H9 (cell line): ENCODE measurements at regions not wholly inside any gene's neighbourhood (a gene's known extent, or its start where the extent isn't known, plus 50 kb on each side); places are given as distances from the start of the nearest gene placed in this dataset.

ENCODE experiments used
- DNase-seq: peaks from one replicate; pipeline ENCODE4 v3.0.0-alpha.2; 2017
- H2AFZ ChIP-seq: one replicate; pipeline ENCODE4 v1.6.1; 2013; ENCODE audit warnings: mild to moderate bottlenecking, low read length, control low read depth, moderate library complexity
- H2AK5ac ChIP-seq: 2 replicates; pipeline ENCODE4 v1.6.1; 2013; ENCODE audit warnings: low read length, control low read depth, mixed read lengths; ENCODE audit not compliant: insufficient read length
- H2BK120ac ChIP-seq: one replicate; pipeline ENCODE4 v1.6.1; 2013; ENCODE audit warnings: low read depth, mild to moderate bottlenecking, low read length, control low read depth, inconsistent platforms; ENCODE audit not compliant: poor library complexity, severe bottlenecking
- H2BK12ac ChIP-seq: 2 replicates; pipeline ENCODE4 v1.6.1; 2013; ENCODE audit warnings: low read length, control low read depth, mixed read lengths, low read depth; ENCODE audit not compliant: insufficient read length
- H2BK15ac ChIP-seq: 2 replicates; pipeline ENCODE4 v1.6.1; 2013; ENCODE audit warnings: low read depth, low read length, control low read depth
- H2BK20ac ChIP-seq: one replicate; pipeline ENCODE4 v1.6.1; 2013; ENCODE audit warnings: low read depth, mild to moderate bottlenecking, low read length, control low read depth, inconsistent platforms; ENCODE audit not compliant: poor library complexity, severe bottlenecking
- H2BK5ac ChIP-seq: 2 replicates; pipeline ENCODE4 v1.6.1; 2013; ENCODE audit warnings: low read length, control low read depth, mixed read lengths; ENCODE audit not compliant: insufficient read length
- H3K14ac ChIP-seq: 2 replicates; pipeline ENCODE4 v1.6.1; 2013; ENCODE audit warnings: low read length, control low read depth; ENCODE audit not compliant: insufficient read depth
- H3K18ac ChIP-seq: 2 replicates; pipeline ENCODE4 v1.6.1; 2013; ENCODE audit warnings: low read depth, mild to moderate bottlenecking, mixed read lengths, low read length, control low read depth; ENCODE audit not compliant: insufficient read length
- H3K23ac ChIP-seq: 2 replicates; pipeline ENCODE4 v1.6.1; 2013; ENCODE audit warnings: low read length, control low read depth, mixed read lengths, low read depth; ENCODE audit not compliant: insufficient read length
- H3K23me2 ChIP-seq: 2 replicates; pipeline ENCODE4 v1.6.1; 2013; ENCODE audit warnings: low read depth, mild to moderate bottlenecking, mixed read lengths, low read length, control low read depth; ENCODE audit not compliant: insufficient read length, poor library complexity, severe bottlenecking
- H3K27ac ChIP-seq: 2 replicates; pipeline ENCODE4 v1.5.1; 2013; ENCODE audit warnings: low read length, control low read depth, mixed read lengths, low read depth; ENCODE audit not compliant: insufficient read length
- H3K27me3 ChIP-seq: 2 replicates; pipeline ENCODE4 v1.6.1; 2013; ENCODE audit warnings: low read length, control low read depth, inconsistent platforms; ENCODE audit not compliant: insufficient read depth
- H3K4ac ChIP-seq: 2 replicates; pipeline ENCODE4 v1.6.1; 2013; ENCODE audit warnings: low read depth, mild to moderate bottlenecking, control low read depth, inconsistent platforms, low read length, moderate library complexity
- H3K4me1 ChIP-seq: 2 replicates; pipeline ENCODE4 v1.6.1; 2013; ENCODE audit warnings: low read length, control low read depth, inconsistent platforms; ENCODE audit not compliant: insufficient read depth
- H3K4me2 ChIP-seq: 2 replicates; pipeline ENCODE4 v1.6.1; 2013; ENCODE audit warnings: low read length, control low read depth, mixed read lengths; ENCODE audit not compliant: insufficient read length, insufficient read depth
- H3K56ac ChIP-seq: 2 replicates; pipeline ENCODE4 v1.6.1; 2013; ENCODE audit warnings: low read depth, mild to moderate bottlenecking, mixed read lengths, low read length, control low read depth; ENCODE audit not compliant: insufficient read length
- H3K79me1 ChIP-seq: 2 replicates; pipeline ENCODE4 v1.6.1; 2013; ENCODE audit warnings: low read depth, mild to moderate bottlenecking, moderate library complexity, low read length, control low read depth, inconsistent platforms; ENCODE audit not compliant: insufficient read depth, poor library complexity, severe bottlenecking
- H3K79me2 ChIP-seq: 2 replicates; pipeline ENCODE4 v1.6.1; 2013; ENCODE audit warnings: low read length, control low read depth, inconsistent platforms; ENCODE audit not compliant: insufficient read depth
- H3K9ac ChIP-seq: 2 replicates; pipeline ENCODE4 v1.6.1; 2013; ENCODE audit warnings: low read length, control low read depth, mixed read lengths; ENCODE audit not compliant: insufficient read length; ENCODE audit errors: extremely low read depth
- H3K9me3 ChIP-seq: one replicate; pipeline ENCODE4 v1.6.1; 2013; ENCODE audit warnings: low read depth, low read length, inconsistent platforms; ENCODE audit not compliant: control insufficient read depth
- H3T11ph ChIP-seq: one replicate; pipeline ENCODE4 v1.6.1; 2013; ENCODE audit warnings: mild to moderate bottlenecking, low read length, control low read depth, inconsistent platforms
- H4K20me1 ChIP-seq: one replicate; pipeline ENCODE4 v1.6.1; 2013; ENCODE audit not compliant: control insufficient read depth, insufficient read length, insufficient read depth
- H4K5ac ChIP-seq: 2 replicates; pipeline ENCODE4 v1.6.1; 2013; ENCODE audit warnings: low read depth, mild to moderate bottlenecking, mixed read lengths, low read length, control low read depth; ENCODE audit not compliant: insufficient read length
- H4K8ac ChIP-seq: replicated peaks from 2 replicates; pipeline ENCODE4 v1.6.1; 2013; ENCODE audit warnings: low read length, control low read depth, mixed read lengths, low read depth; ENCODE audit not compliant: insufficient read length
- H4K91ac ChIP-seq: 2 replicates; pipeline ENCODE4 v1.6.1; 2013; ENCODE audit warnings: low read depth, mild to moderate bottlenecking, moderate library complexity, mixed read lengths, low read length, control low read depth; ENCODE audit not compliant: insufficient read length
- H3K27ac Mint-ChIP-seq, 3 experiments: 2 replicates in 2 of 3; 3 replicates in 1 of 3; pipeline ENCODE4 v1.8.0; 2020 to 2021; ENCODE audit warnings: mixed read lengths in 3 of 3, mild to moderate bottlenecking in 1 of 3, moderate library complexity in 1 of 3
- H3K27me3 Mint-ChIP-seq: 2 replicates; pipeline ENCODE4 v1.8.0; 2021; ENCODE audit warnings: low read depth, mild to moderate bottlenecking, moderate library complexity, mixed read lengths
- H3K36me3 Mint-ChIP-seq, 3 experiments: 2 replicates in 2 of 3; 3 replicates in 1 of 3; pipeline ENCODE4 v1.8.0; 2020 to 2021; ENCODE audit warnings: low read depth in 3 of 3, mixed read lengths in 3 of 3; ENCODE audit not compliant: insufficient read depth in 1 of 3
- H3K4me1 Mint-ChIP-seq, 2 experiments: 2 replicates each; pipeline ENCODE4 v1.8.0; 2020; ENCODE audit warnings: mixed read lengths in 2 of 2
- H3K4me3 Mint-ChIP-seq, 2 experiments: 2 replicates in 1 of 2; 3 replicates in 1 of 2; pipeline ENCODE4 v1.8.0; 2020 to 2021; ENCODE audit warnings: mild to moderate bottlenecking in 2 of 2, mixed read lengths in 2 of 2, moderate library complexity in 1 of 2
- H3K9me3 Mint-ChIP-seq, 2 experiments: 2 replicates in 1 of 2; 3 replicates in 1 of 2; pipeline ENCODE4 v1.8.0; 2020; ENCODE audit warnings: mild to moderate bottlenecking in 2 of 2, mixed read lengths in 2 of 2, moderate library complexity in 1 of 2
- WGBS: extraction: QIAGEN DNeasy Blood & Tissue Kit; methylation state at CpG from one replicate; pipeline ENCODE4 v1.1.7; 2013; ENCODE audit warnings: missing lambda C conversion rate, low lambda C conversion rate, mixed read lengths; ENCODE audit not compliant: insufficient read length; ENCODE audit errors: extremely low coverage; 5-methylcytosine and 5-hydroxymethylcytosine counted together
- TF ChIP-seq, protein P1 (sequence below): fragments of 200-600 bp; sonication (generic); conservative IDR thresholded peaks from 3 replicates; pipeline ENCODE4 v1.8.0; 2021; ENCODE audit warnings: antibody characterized with exemption, mild to moderate bottlenecking

DNA sequence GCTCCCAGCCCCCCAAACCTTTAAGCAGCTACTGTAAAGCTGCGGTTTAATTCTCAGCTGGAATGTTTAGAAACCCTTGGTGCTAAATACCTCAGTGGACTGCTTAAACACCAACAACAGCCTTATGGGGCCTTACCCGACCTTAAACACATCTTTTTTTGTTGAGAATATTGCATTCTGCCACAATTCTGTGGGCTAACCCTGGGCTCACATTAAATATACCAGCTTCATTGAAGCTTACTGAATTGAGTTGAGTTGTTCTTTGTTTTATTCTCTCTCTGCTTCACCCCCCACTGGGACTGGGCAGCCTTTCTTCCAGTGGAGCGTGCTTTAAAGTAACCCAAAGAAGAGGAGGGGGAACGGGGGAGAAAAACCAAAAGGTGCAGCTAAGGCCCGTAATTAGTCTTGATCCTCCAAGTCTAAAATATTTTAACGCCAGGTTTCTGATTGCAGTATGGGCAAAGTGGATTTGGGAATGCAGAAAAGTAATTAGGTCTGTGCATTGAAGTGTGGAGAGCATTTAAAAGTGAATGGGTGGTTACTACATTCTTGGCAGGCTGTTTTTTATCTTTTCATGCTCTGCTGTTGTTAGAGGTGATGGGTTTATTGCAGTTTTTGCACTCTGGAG lies 281.2 kb downstream of the NR2F1-AS1 start:
- H3T11ph ChIP-seq: no peak overlapping the region
- TF ChIP-seq, protein P1, sequence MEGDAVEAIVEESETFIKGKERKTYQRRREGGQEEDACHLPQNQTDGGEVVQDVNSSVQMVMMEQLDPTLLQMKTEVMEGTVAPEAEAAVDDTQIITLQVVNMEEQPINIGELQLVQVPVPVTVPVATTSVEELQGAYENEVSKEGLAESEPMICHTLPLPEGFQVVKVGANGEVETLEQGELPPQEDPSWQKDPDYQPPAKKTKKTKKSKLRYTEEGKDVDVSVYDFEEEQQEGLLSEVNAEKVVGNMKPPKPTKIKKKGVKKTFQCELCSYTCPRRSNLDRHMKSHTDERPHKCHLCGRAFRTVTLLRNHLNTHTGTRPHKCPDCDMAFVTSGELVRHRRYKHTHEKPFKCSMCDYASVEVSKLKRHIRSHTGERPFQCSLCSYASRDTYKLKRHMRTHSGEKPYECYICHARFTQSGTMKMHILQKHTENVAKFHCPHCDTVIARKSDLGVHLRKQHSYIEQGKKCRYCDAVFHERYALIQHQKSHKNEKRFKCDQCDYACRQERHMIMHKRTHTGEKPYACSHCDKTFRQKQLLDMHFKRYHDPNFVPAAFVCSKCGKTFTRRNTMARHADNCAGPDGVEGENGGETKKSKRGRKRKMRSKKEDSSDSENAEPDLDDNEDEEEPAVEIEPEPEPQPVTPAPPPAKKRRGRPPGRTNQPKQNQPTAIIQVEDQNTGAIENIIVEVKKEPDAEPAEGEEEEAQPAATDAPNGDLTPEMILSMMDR: no peak
- no peaks in the 10 kb centered on the region for H3K9me3 Mint-ChIP-seq
- H2BK12ac ChIP-seq: no peak overlapping the region
- H2BK15ac ChIP-seq: no peak overlapping the region
- H3K27ac Mint-ChIP-seq: peak overlapping the region; percentile 21 to 95 (median 35); a peak in 5 of 7 replicates
- no peak overlapping the region for H2BK120ac ChIP-seq
- no peaks in the 10 kb centered on the region for H3K4me1 ChIP-seq
- H3K9ac ChIP-seq: no peak overlapping the region
- no peak overlapping the region for H2AFZ ChIP-seq
- H3K27me3 ChIP-seq: no peaks in the 10 kb centered on the region
- H3K79me1 ChIP-seq: no peaks in the 10 kb centered on the region
- H4K20me1 ChIP-seq: no peaks in the 10 kb centered on the region
- H3K56ac ChIP-seq: no peak overlapping the region
- H3K36me3 Mint-ChIP-seq: no peaks in the 10 kb centered on the region
- H4K91ac ChIP-seq: no peak overlapping the region
- H3K27ac ChIP-seq: no peak overlapping the region
- H2BK20ac ChIP-seq: no peak overlapping the region
- peaks cover 21 to 33% of the 10 kb centered on the region in 2 experiments for H3K4me1 Mint-ChIP-seq
- H2AK5ac ChIP-seq: no peak overlapping the region
- no peaks in the 10 kb centered on the region for H3K9me3 ChIP-seq
- no peak overlapping the region for H2BK5ac ChIP-seq
- WGBS: no CpG with 5 or more reads among the region's 6 CpGs
- H3K27me3 Mint-ChIP-seq: no peaks in the 10 kb centered on the region
- DNase-seq: peak; percentile 39
- H3K18ac ChIP-seq: no peak overlapping the region
- no peaks in the 10 kb centered on the region for H3K23me2 ChIP-seq
- H3K79me2 ChIP-seq: no peaks in the 10 kb centered on the region
- peak overlapping the region; percentile 26 for H3K4me2 ChIP-seq
- no peak overlapping the region for H3K23ac ChIP-seq
- no peak overlapping the region for H4K8ac ChIP-seq
- H3K4ac ChIP-seq: no peak overlapping the region
- no peak overlapping the region for H3K14ac ChIP-seq
- H3K4me3 Mint-ChIP-seq: peak overlapping the region; percentile 26 to 59; a peak in 4 of 5 replicates
- no peak overlapping the region for H4K5ac ChIP-seq
